H1 (cell line): ENCODE measurements at regions not wholly inside any gene's neighbourhood (a gene's known extent, or its start where the extent isn't known, plus 50 kb on each side); places are given as distances from the start of the nearest gene placed in this dataset.

Experiments
- CEBPB ChIP-seq: IDR thresholded peaks from 2 replicates; pipeline ENCODE4 v1.6.1; 2012; ENCODE audit warnings: low read depth, low read length

DNA sequence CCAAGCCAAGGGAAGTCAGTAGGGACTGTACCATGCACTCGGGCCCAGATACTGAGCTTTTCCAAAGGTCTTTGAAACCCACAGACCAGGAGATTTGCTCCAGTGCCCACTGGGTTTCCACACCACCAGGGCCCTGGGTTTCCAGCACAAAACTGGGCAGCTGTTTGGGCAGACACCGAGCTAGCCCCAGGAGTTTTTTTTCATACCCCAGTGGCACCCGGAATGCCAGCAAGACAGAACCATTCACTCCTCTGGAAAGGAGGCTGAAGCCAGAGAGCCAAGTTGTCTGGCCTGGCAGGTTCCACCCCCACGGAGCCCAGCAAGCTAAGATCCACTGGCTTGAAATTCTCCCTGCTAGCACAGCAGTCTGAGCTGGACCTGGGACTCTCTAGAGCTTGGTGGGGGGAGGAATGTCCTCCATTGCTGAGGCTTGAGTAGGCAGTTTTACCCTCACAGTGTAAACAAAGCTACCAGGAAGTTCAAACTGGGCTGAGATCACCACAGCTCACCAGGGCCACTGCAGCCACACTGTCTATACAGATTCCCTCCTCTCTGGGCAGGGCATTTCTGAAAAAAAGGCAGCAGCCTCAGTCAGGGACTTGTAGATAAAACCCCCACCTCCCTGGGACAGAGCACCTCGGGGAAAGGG is 793.7 kb downstream of the RPS29 start (continued):
- no peak for TF ChIP-seq CEBPB
- TF ChIP-seq, all 59 proteins: peak for 0
